ENCODE measurements at regions not wholly inside any gene's neighbourhood (a gene's known extent, or its start where the extent isn't known, plus 50 kb on each side); places are given as distances from the start of the nearest gene placed in this dataset.

GRCh38 chr16:59552164-59552563 is 818.0 kb upstream of the GOT2 start:
- TF ChIP-seq EGR1 (IDR thresholded peaks at IDR 0.05) (no peak), ZBTB7A (IDR thresholded peaks at IDR 0.05; ENCODE audit: low read depth) (no peak), REST (IDR thresholded peaks at IDR 0.05; ENCODE audit: low read depth) (no peak)

GRCh38 chr16:59545721-59546120 is 811.6 kb upstream of the GOT2 start:
- TF ChIP-seq EP300 (IDR thresholded peaks at IDR 0.05; ENCODE audit: borderline replicate concordance), result no peak
- TF ChIP-seq FOXM1 (IDR thresholded peaks at IDR 0.05; ENCODE audit: borderline replicate concordance, low read depth), result no peak
- no peak for TF ChIP-seq EGR1 (IDR thresholded peaks at IDR 0.05)
- no peak for TF ChIP-seq RAD21 (IDR thresholded peaks at IDR 0.05; ENCODE audit: low read depth)
- no peak for TF ChIP-seq REST (IDR thresholded peaks at IDR 0.05; ENCODE audit: low read depth)
- TF ChIP-seq YY1 (IDR thresholded peaks at IDR 0.05; ENCODE audit: low read depth), result no peak
- TF ChIP-seq CEBPB (IDR thresholded peaks at IDR 0.05), result no peak
- TF ChIP-seq TCF12 (IDR thresholded peaks at IDR 0.05; ENCODE audit: low read depth), result no peak
- no peak for TF ChIP-seq ZBTB7A (IDR thresholded peaks at IDR 0.05; ENCODE audit: low read depth)
- TF ChIP-seq TEAD4 (IDR thresholded peaks at IDR 0.05), result no peak
- no peak for TF ChIP-seq MAX (IDR thresholded peaks at IDR 0.05)
- TF ChIP-seq CREB1 (IDR thresholded peaks at IDR 0.05; ENCODE audit: low read depth), result no peak

GRCh38 chr16:59543641-59544040 is 809.5 kb upstream of the GOT2 start:
- no peak for TF ChIP-seq ZBTB7A (IDR thresholded peaks at IDR 0.05; ENCODE audit: low read depth)
- TF ChIP-seq TCF12 (IDR thresholded peaks at IDR 0.05; ENCODE audit: low read depth), result no peak
- no peak for TF ChIP-seq USF1 (IDR thresholded peaks at IDR 0.05)
- TF ChIP-seq REST (IDR thresholded peaks at IDR 0.05; ENCODE audit: low read depth), result no peak
- no peak for TF ChIP-seq NFIC (IDR thresholded peaks at IDR 0.05)
- TF ChIP-seq RAD21 (IDR thresholded peaks at IDR 0.05; ENCODE audit: low read depth), result no peak
- TF ChIP-seq TAF1 (IDR thresholded peaks at IDR 0.05; ENCODE audit: low read depth), result no peak
- no peak for TF ChIP-seq CREB1 (IDR thresholded peaks at IDR 0.05; ENCODE audit: low read depth)
- TF ChIP-seq EP300 (IDR thresholded peaks at IDR 0.05; ENCODE audit: borderline replicate concordance), result no peak
- no peak for TF ChIP-seq CEBPB (IDR thresholded peaks at IDR 0.05)
- TF ChIP-seq FOXM1 (IDR thresholded peaks at IDR 0.05; ENCODE audit: borderline replicate concordance, low read depth), result no peak

GRCh38 chr16:59540621-59541020 is 806.5 kb upstream of the GOT2 start:
- TF ChIP-seq TAF1 (IDR thresholded peaks at IDR 0.05; ENCODE audit: low read depth), result no peak
- TF ChIP-seq FOXM1 (IDR thresholded peaks at IDR 0.05; ENCODE audit: borderline replicate concordance, low read depth), result no peak
- TF ChIP-seq RAD21 (IDR thresholded peaks at IDR 0.05; ENCODE audit: low read depth), result no peak
- no peak for TF ChIP-seq TEAD4 (IDR thresholded peaks at IDR 0.05)
- TF ChIP-seq NFIC (IDR thresholded peaks at IDR 0.05), result no peak
- no peak for TF ChIP-seq EP300 (IDR thresholded peaks at IDR 0.05; ENCODE audit: borderline replicate concordance)
- TF ChIP-seq TCF12 (IDR thresholded peaks at IDR 0.05; ENCODE audit: low read depth), result no peak
- TF ChIP-seq CREB1 (IDR thresholded peaks at IDR 0.05; ENCODE audit: low read depth), result no peak
- TF ChIP-seq REST (IDR thresholded peaks at IDR 0.05; ENCODE audit: low read depth), result no peak
- TF ChIP-seq USF1 (IDR thresholded peaks at IDR 0.05), result no peak
